Inflammatory macrophage (primary cell): ENCODE measurements at regions not wholly inside any gene's neighbourhood (a gene's known extent, or its start where the extent isn't known, plus 50 kb on each side); places are given as distances from the start of the nearest gene placed in this dataset.
"Not testable (repeated sequence)": the region's sequence is repeated elsewhere in the genome, so short reads cannot be mapped to it uniquely, and the experiment has no call there.

Experiments
- DNase-seq, 2 donors: peaks; one replicate each; pipeline ENCODE4 v3.0.0-alpha.2; 2020 to 2022

DNA sequence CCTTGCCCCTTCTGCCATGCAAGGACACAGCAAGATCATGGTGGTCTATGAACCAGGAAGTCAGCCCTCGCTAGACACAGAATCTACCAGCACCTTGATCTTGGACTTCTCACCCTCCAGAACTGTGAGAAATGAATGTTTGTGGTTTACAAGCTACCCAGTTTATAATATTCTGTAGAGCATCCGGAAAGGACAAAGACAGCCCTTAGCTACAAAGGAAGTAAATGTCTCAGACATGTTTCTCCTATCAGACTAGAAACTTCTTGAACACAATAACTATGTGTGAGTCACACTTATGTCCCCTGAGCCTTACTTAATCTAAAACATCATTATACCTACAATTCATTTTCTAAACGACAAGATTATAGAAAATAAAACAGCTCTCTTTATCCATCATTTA is 176.7 kb downstream of the KLHL28 start:
- DNase-seq: no peak

DNA sequence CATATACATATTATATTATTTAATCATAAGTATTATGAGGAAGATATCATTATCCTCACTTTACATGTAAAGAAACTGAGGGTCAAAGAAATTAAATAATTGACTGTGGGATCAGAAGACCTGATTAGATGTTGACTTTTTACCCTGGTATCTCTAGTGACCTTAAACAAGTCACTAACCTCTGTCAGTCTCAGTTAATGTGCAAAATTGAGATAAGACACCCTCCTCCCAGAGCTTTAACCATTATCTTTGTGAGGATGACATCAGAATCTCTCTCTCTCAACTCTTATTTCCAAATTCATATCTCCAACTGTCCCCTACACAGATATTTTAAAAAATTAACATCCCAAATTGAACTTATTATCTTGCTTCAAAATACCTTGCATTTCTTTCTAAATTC is 177.8 kb downstream of the KLHL28 start:
- DNase-seq: no peak

DNA sequence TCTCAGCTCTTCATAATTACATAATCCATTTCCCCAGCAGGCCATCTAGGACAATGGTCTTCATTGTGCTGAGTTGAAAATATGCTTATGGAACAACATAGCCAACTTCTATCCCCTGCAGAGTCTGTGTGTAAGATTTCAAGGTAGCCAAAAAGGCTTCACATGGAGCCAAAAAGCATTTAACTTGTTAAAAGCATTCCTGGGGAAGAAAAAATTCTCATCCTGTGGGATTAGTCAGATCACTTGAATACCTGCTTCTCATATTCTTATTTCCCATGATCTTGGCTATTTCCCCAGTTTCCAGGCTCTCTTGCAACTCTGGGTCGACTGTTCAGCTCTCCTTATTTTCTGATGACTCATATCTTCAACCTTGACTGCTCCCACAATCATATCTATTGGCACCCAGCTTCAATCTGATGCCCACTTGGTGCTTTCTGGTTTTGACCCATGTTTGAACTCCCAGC is 178.9 kb downstream of the KLHL28 start:
- no peak for DNase-seq

GRCh38 chr14:44780989-44781388 is 180.8 kb downstream of the KLHL28 start:
- DNase-seq: no peak

DNA sequence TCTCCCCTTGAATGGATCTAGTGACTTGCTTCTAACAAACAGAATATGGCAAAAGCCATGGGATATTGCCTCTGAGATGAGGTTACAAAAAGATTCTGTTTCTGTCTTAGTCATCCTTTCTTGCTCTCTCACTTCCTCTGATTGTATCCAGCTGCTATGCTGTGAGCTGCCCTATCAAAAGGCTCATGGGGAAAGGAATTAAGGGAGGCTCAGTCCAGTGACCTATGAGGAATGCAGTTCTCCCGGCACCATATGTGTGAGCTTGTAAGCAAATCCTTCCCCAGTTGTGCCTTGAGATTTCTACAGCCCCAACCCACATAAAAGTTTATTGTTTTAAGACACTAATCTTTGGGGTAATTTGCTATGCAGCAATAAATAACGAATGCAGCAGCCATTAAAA is 183.1 kb downstream of the KLHL28 start:
- DNase-seq: no peak

DNA sequence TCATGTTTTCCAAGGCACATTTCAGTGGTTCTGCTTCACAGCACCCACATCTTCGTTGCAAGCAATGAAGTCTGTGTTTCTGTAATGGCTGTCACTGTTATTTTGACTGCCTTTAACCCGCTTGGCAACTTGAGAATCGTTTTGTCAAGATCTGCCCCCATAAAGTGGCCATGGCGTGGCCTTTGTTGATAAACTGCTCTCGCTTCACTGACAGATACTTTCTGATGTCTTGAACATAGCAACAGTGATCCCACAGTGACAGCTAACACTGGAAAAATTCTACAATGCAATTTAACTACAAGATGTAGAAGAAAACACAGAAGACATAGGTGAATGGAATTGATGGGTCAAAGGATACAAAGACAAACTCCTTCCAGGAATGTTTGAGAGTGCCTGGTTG is 184.2 kb downstream of the KLHL28 start:
- no peak for DNase-seq

DNA sequence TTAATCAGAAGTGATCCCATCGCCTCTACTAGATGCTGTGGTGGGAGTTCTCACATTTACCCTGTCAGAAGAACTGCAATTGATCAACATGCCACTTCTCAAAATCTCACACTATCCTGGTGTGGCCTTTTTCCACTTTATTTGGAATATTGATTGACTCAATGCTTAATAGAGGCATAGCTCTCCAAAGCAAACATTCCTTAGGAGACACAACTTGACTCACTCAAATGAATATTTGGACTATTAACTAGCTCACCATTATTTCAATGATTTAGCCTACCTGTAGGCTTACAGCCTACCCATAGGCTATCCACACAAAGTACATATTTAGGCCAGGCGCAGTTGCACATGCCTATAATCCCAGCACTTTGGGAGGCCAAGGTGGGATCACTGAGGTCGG is 186.5 kb downstream of the KLHL28 start:
- no peak for DNase-seq

- no peak for DNase-seq
These were observed 187.4 kb downstream of the KLHL28 start for GRCh38 chr14:44774396-44774795.

GRCh38 chr14:44771496-44771895 is 190.3 kb downstream of the KLHL28 start:
- no peak for DNase-seq

GRCh38 chr14:44770201-44770600 is 191.5 kb downstream of the KLHL28 start:
- DNase-seq: no peak

DNA sequence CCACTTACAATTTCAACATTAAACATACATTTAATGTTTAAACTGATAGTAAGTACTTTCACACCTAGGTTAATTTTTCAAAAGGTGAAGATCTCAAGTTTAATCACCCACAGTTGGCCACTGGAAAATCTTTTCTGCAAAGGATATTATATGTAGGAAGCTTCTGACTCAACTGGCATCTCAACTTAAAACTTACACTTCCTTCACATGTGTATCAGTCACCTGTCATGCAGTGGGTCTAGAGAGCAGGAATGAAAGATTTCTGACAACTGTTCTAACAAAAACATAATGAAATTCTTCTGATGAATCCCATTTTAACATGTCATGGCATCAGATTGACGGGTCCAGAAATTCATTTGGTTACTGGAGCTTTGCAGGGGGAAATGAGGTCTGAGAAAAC is 192.8 kb downstream of the KLHL28 start:
- DNase-seq: no peak

DNA sequence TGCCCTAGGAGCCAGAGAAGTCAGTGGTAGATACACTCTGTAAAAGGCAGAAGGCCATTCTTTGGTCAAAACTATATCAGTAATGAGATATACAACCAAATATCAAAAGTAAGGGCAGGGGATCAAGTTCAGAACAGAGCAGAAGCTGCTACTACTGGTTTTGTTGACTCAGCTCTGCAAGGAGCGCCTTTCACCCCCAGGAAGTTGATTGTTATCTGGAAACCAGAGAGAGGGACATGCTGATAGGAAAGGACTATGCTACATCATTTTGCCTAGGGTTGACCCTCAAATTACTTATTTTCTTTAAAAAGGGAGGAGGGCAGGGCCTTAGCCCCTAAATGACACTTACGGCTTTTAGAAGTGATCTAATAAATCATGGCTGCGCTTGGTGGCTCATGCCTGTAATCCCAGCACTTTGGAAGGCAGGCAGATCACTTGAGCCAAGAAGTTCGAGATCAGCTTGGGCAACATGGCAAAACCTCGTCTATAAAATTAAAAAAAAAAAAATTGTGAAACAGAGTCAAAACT is 194.0 kb downstream of the KLHL28 start:
- DNase-seq: no peak

DNA sequence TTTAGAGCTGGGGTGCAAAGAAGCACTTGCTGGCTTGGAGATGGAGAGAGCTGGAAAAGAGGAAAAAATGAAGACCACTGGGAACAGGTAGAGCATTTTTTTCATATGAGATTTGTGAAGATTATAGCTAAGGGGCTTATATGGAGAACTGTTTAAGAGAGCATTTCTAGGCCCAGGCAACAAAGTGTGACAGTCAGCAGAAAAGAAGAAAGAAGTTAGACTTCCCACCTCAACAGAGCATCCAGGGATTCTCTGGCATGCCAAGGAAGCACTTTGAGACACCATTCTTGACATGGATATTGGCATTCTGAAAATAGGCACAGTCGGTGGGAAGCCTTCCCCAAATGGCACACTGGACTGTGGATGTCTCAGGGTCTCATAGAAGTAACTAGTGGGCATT is 195.5 kb downstream of the KLHL28 start:
- no peak for DNase-seq

- no peak for DNase-seq
These were observed 198.4 kb downstream of the KLHL28 start for GRCh38 chr14:44763356-44763755.

- DNase-seq: no peak
These were observed 202.5 kb downstream of the KLHL28 start for GRCh38 chr14:44759277-44759676.

DNA sequence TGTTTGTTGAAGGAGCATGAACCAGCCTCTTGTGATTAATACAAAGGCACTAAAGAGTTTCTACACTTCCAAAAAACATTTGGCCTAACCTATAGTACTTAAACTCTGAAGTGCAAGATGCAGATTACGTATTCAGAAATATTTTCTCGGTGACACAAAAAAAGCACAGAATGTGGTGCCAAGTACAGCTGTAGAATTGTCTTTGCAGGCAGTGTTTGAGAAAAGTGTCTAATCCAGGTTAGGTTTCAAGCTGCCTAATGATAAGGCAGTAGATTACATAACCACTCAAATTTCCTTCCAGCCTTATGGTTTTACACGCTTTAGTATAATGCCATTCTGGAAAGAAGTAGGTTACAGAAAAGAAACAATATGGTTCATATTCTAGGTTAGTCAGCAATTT is 205.2 kb downstream of the KLHL28 start:
- no peak for DNase-seq

- DNase-seq: no peak
These were observed 216.4 kb downstream of the KLHL28 start for GRCh38 chr14:44745371-44745770.

GRCh38 chr14:44742202-44742601 is 219.5 kb downstream of the KLHL28 start:
- DNase-seq: no peak

GRCh38 chr14:44741431-44741830 is 220.3 kb downstream of the KLHL28 start:
- DNase-seq: no peak

GRCh38 chr14:44736326-44736725 is 225.4 kb downstream of the KLHL28 start:
- no peak for DNase-seq

DNA sequence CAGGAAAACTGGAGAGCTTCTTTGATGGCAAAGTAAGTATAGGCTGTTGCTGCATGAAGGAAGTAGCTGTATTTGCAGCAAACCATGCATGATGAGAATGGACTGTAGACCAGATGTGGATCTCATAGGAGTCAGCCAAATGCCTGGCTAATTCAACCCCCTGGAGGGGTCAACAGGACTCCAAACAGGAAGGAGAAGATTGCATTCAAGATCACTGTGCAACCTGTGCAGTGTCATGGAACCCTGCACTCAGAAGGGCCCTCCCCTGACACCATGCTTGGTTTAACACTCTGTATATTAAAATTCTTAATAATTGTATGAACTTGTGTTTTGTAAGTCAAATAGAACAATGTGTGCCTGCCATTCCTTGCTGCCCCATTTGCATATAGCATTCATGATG is 225.1 kb upstream of the FSCB start:
- no peak for DNase-seq

DNA sequence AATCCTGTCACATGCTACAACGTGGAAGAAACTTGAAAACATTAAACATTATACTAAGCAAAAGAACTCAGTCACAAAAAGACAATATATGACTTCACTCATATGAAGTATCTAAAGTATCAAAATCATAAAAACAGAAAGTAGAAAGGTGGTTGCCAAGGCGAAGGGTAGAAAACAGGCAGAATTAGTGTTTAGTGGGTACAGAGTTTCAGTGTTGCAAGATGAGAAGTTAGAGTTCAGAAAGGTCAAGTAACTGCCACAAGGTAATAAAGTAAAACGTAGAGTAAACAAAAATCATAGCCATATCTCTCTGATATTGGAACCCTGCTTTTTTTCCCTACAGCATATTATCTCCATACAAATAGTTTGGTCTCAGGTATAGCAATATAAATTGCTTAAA is 223.8 kb upstream of the FSCB start:
- no peak for DNase-seq

DNA sequence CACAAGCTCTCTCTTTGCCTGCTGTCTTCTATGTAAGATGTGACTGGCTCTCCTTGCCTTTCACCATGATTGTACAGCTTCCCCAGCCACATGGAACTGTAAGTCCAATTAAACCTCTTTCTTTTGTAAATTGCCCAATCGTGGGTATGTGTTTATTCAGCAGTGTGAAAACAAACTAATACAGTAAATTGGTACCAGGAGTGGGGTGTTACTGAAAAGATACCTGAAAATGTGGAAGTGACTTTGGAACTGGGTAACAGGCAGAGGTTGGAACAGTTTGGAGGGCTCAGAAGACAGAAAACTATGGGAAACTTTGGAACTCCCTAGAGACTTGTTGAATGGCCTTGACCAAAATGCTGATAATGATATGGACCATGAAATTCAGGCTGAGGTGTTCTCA is 214.3 kb upstream of the FSCB start:
- not testable (repeated sequence) for DNase-seq

- DNase-seq: no peak
These were observed 213.6 kb upstream of the FSCB start for GRCh38 chr14:44720707-44721106.

DNA sequence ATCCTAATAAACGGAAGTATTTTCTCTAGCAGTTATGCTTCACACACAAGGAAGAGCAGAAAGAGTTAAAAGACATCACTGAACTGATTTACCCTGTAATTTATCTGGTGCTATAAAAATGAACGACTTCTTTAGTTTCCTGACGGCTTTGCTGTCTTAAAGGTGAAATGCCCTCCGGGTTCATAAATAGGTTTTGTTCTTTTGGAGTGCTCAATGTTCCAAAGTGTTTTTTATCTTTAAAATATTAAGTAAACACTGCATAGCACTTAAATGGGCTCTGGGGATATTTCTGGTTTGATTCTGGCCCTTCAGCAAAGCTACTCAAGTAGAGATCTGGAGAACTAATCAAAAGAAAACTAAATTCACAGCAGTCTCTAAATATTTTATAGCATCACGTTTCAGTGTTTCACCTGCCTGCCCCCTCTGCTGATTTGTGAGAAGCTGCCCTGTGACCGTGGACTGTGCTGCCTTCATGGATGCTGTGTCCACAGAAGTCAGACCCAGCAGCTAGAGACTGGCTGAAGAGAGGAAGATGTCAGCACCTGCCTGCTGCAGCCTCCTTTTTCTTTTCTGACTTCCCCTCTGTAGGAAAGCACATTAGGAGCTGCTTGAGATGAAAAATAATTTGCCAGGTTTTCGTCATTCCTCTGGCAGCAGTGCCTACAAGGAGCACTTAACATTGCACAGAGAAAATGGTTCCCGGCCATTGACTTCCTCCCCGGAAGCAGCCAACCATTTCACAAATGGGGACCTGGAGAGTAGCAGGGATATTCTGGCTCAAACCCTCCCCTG is 205.1 kb upstream of the FSCB start:
- no peak for DNase-seq
